NAMALWA (cell line): ENCODE measurements at regions not wholly inside any gene's neighbourhood (a gene's known extent, or its start where the extent isn't known, plus 50 kb on each side); places are given as distances from the start of the nearest gene placed in this dataset.

Source experiments
- DNase-seq: peaks from one replicate; pipeline ENCODE4 v3.0.0-alpha.2; 2015; ENCODE audit warnings: low spot score

DNA sequence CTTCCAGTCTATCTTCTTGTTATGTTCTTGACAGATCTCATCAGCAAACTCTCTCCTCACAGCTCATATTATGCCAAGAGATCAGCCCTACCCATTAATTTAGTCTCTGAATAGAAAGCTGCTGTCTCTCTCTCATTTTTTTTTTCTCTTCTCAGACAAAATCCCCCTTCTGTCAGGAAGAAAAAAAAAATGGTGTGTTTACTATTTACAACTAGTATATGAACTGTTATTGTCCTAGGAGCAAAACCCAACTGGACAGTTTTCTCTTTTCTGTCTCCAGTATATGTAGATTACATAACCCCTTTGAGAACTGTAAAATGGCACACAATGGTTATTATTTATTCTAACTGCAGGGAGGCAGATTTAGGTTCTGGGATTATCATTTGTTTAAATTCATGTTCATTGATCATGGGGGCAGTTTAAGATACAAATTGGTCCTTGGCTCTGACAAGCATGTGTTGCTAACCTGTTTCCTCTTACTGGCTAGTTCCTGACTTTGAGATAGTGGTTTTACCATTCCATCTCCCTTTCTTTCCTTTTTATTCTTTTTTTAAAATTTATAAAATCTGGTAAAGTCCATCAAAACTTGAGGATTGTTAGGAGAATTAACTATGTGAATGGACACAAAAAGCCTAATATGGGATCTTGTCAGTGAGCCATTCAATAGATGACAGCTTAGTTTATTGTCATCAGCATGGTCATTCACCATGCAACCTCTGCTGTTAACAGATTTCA, 210.0 kb upstream of the PAPPA start:
- no peak for DNase-seq

DNA sequence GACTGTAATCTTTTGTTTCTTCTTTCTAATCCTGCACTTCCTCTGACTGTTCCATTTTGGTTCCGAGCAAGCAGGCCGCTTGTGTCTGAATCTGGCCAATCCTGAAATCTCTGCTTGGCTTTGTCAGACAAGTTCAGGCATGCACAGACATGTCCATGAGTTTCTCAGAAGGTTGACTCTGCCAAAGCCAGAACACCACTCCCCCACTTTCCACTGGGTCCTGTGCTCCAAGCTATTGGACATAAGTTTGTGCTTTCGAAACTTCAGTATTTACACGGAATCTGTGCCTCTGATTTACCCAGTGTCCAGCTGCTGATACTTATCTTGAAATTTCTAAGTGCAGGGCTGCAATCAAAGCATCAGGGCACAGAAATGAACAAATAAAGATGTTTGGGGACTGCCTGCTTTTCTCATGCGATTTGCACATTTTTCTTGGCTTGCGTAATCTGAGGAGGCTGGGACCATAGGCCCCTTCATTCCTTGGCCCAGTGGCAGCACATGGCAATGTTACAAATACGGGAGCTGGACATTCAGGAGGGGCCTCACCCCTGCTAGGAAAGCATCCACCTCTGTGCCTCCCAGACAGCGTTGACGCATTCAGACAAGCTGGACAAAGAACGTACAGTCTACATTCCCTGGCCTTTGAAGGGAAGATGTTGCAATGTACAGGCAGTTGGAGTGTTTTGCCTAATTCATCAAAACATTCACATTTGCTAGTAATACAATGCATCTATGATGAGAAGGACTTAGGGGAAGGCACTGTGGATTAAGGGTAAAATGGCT, 209.2 kb upstream of the PAPPA start:
- no peak for DNase-seq

DNA sequence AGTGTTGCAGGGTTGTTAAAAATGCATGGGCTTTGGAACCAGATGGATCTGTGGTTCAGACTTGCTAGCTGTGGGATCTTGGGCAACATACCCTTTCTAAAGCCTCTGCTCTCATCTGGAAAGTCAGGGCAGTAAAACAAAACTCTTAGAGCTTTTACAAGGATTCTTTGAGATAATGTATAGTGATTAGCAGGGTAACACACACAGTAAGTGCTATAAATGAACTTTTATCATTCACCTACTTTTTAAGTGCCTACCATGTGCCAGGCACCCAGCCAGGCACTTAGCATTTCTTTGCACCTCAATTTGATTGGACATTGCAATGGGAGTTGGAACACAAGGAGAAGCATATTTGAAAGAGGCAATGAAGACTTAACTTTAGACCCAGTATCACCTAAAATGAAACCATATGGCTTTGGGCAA, 208.6 kb upstream of the PAPPA start:
- DNase-seq: no peak

- DNase-seq: no peak
These were observed 207.1 kb upstream of the PAPPA start for GRCh38 chr9:115946530-115946929.

DNA sequence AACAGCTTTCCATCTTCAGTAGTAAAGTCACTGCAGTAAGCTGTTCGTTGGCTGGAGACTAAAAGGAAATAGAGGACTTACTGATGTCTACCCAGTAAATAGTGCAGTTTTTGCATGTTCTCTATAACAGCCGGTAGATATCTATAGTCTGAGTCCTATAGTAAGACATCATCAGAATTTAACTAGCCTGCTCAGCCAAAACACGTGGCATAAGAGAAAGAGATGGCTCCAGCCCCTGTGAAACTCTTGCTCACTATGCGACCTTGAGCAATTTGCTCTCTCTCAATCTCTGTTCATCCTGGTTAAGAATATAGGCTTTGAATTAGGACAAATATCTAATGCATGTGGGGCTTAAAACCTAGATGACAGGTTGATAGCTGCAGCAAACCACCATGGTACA, 201.6 kb upstream of the PAPPA start:
- no peak for DNase-seq

GRCh38 chr9:115952430-115953292, 200.9 kb upstream of the PAPPA start:
- no peak for DNase-seq

DNA sequence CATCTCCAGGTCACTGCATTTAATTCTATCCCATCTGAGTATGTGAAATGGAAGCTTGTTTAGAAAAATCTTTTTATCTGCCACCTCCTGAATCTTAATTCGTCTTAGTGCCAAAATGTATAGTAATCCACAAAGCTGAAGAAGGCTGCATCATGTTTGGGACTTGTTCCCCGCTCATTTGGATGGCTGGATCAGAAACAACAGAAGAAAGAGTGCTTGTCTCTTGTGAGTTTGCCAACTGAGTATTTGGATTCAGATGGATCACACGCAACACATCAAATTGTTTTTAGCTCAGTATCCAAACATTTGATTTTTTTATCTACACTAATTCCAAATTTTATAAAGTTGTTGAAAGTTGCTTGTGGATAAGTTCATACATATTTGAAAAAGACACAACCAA, 197.2 kb upstream of the PAPPA start:
- no peak for DNase-seq

DNA sequence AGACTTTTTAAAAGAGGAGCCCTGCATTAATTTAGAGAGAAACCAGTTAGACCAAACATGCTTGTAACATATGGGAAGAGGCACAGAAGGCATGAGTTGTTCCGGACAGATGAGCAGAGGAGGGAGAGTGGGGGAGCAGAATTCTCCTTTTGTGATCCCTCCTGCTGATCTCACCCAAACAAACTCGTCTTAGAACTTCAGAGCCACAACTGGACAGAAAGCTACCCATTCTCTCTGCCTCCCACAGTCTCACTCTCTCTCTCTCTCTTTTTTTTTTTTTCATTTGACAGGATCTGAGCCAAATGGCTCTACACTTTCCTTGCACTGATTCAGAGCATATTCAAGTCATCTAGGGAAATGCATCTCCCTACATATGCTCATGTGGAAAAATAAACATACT, 196.0 kb upstream of the PAPPA start:
- no peak for DNase-seq

- no peak for DNase-seq
These were observed 188.8 kb upstream of the PAPPA start for GRCh38 chr9:115964710-115965347.

GRCh38 chr9:115966660-115967059, 186.9 kb upstream of the PAPPA start:
- DNase-seq: no peak

DNA sequence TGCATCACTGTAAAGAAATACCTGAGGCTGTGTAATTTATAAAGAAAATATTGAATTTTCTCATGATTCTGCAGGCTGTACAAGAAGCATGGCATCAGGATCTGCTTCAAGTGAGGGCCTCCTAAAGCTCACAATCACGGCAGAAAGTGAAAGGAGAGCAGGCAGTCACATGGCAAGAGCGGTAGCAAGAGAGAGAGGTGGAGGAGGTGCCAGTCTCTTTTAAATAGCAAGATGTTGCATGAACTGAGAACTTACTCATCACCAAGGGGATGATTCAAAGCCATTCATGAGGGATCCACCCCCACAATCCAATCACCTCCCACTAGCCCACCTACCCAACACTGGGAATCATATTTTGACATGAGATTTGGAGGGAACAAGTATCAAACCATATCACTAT, 184.5 kb upstream of the PAPPA start:
- DNase-seq: no peak

GRCh38 chr9:115972362-115972761, 181.2 kb upstream of the PAPPA start:
- DNase-seq: no peak

DNA sequence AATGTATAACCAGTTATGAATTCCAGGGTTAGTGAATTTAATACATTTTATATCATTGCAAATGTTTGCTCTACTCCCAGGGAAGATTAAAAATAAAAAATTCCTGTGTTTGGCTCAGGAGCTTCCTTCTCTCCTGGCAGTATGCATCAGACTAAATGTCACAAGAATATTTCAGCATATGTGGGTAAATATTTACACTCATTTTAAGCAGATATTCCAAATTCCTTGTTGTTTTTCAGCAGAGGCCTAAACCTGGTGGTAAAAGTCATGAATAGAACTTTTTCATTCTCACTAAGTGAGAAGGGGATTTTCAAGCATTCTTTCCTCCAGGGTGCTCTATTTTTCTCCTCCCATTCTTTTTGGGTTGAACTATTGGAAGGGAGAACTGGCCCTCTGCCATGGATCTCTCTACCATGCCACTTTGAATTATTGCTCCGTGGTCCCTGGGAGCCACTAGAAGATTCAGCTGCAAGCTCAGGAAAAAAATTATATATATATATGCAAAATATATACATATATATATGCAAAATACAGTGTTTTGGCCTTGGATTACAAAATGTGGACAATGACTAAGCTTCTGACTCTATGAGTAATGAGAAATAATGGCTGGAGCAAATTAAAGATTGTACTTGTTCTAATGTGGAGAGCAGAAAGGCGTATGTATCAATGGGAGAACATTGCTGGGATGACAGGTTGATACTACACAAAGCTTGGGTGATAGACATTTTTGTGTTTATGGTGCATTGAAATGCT, 180.6 kb upstream of the PAPPA start:
- DNase-seq: no peak

DNA sequence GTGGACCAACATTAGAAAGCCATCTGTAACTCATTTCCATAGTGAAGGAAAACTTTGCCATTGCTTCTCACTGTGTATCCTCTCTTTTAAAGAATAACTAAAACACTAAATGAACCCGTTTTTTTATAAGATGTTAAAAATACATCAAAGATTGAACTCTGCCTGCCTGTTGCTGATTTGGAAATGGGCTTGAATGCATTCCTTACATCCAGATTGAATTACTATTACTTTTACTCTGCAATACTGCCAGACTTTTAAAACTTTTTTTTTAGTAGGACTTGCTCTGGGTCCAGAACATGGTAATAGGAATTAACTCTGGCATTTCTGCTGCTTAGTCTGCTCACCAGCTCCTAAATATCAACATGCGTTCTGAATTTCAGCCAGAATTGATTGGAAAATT, 176.8 kb upstream of the PAPPA start:
- DNase-seq: no peak

DNA sequence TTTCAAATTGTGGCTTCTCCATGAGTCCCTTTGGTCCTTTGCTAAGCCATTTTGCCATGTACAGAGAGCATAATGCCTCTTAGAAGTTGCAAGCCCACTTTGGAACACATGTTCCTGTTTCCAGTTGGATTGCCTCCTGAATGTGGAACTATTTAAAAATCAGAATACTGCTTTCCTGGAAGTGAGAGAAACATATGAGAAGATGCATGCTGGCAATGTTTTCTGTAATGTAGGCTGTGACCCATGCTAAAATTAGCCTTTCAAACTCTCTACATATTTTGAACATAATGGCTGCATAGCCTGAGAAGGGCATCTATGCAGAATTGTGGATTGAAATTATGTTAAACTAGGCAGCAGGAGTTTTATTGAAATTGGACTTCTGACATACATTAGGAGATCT, 175.5 kb upstream of the PAPPA start:
- no peak for DNase-seq

DNA sequence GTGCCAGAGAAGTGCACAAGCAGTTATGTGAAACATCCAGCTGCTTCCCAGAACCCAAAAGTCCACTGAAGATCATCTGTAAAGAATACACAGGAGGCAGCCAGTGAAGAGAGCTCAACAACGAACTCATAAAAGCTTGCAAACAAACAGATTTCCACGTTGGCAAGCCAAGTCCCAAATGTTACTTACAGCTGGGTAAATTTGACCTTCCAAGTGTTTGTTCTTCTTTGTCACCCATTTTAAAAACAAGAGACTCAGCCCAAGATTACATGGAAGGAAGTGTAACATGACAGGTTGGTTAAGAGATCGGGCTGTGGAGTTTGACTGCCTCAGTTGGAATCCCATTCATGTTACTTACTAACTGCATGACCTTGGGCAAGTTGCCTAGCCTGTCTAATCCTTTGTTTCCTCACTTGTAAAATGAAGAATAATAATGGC, 174.9 kb upstream of the PAPPA start:
- no peak for DNase-seq

DNA sequence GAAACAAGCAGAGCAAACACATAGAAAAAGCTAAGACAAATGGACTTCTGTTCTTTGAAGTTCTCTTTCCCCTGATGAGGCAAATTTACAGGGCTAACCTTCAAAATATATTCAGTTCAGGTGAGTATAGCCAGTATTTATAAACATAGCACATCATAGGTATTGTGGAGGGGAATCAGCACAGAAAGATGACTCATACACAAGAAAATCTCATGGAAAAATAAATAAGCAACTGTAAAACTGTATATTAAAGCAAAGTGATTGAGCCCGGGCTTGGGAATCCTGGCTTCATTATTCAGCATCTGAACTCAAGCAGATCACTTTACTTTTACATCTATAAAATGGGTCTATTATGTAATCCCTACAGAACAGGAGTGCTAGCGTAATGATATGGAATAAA, 173.5 kb upstream of the PAPPA start:
- no peak for DNase-seq

- no peak for DNase-seq
These were observed 173.1 kb upstream of the PAPPA start for GRCh38 chr9:115980502-115980901.

- no peak for DNase-seq
These were observed 172.6 kb upstream of the PAPPA start for GRCh38 chr9:115980976-115981375.

- DNase-seq: no peak
These were observed 170.2 kb upstream of the PAPPA start for GRCh38 chr9:115983366-115983765.

DNA sequence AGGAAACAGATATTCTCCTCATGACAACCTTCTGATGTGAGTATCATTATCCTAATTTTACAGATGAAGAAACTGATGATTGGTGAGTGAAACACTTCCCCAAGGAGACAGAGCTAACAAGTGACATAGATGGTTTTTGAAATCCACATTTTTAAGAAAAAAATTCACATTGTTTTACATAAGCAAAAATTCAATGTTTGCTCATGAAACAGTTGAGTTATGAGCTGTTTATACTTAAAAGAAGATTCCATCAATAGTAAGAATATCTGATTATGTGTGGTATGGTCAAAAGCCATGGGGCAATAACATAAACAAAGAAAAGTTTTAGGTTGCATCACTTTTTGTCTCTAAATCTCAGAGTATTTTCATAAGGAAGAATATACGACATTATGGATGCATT, 167.9 kb upstream of the PAPPA start:
- DNase-seq: no peak
